Activated naive CD8-positive, alpha-beta T cell treated with anti-CD3 and anti-CD28 coated beads, Interleukin-2, amount 10 ng/mL, durations not matched to agents 7 days and 5 days (primary cell): ENCODE measurements at regions not wholly inside any gene's neighbourhood (a gene's known extent, or its start where the extent isn't known, plus 50 kb on each side); places are given as distances from the start of the nearest gene placed in this dataset.

Source experiments
- ATAC-seq: fragments of 150-1000 bp; cut with Tn5 transposase; one replicate; pipeline ENCODE4 v1.10.0; 2021; ENCODE audit warnings: low read depth, moderate library complexity
- POLR2A ChIA-PET: fragments of 350-600 bp; sonication (Branson Sonifier 250); formaldehyde crosslinking; loops from one replicate; lab custom pipeline; 2021; ENCODE audit warnings: antibody characterized with exemption; lab: Charles Lee
- DNase-seq: peaks from one replicate; pipeline ENCODE4 v3.0.0; 2021
- H3K27ac Mint-ChIP-seq: one replicate; pipeline ENCODE4 v1.8.0; 2022; ENCODE audit warnings: mild to moderate bottlenecking, mixed read lengths
- H3K27me3 Mint-ChIP-seq: one replicate; pipeline ENCODE4 v1.8.0; 2022; ENCODE audit warnings: mild to moderate bottlenecking, moderate library complexity, mixed read lengths
- H3K36me3 Mint-ChIP-seq: one replicate; pipeline ENCODE4 v1.8.0; 2021; ENCODE audit warnings: mild to moderate bottlenecking, mixed read lengths
- H3K4me1 Mint-ChIP-seq: one replicate; pipeline ENCODE4 v1.8.0; 2021; ENCODE audit warnings: mixed read lengths
- H3K4me3 Mint-ChIP-seq: one replicate; pipeline ENCODE4 v1.8.0; 2022; ENCODE audit warnings: mild to moderate bottlenecking, moderate library complexity, mixed read lengths
- H3K9me3 Mint-ChIP-seq: one replicate; pipeline ENCODE4 v1.8.0; 2021; ENCODE audit warnings: mixed read lengths

DNA sequence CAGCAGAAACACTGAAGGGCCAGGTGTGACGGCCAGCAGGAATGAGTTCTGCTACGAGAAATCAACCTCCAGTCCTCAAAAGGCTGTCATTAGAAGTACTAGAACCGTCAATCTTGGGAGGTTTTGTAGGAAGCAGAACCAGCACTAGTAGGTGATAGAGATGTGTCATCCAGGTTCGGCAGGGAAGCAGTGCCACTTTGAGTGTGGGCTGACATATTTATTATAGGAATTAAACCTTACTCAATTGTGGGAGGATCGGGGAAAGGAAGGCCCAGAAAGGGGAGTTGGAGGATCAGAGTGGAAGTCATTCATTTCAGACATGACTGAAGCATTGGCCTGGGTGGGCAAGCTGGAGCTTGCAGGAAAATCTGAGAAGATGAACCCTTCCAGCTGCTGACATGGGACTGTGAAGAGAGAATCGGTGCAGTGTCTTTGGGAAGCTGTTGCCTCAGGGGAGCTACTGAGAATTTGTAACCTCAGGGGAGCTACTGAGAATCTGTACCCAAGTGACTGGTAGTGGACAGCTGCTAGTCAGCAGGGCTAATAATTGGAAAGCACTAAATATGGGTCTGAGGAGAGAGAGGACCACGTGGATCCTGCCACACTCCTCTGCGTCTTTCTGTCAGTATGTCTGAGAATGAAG, 177.4 kb downstream of the SPRY1 start:
- no peak for DNase-seq
- H3K4me1 Mint-ChIP-seq: peaks cover 9% of the 10 kb centered on the region
- no peak for ATAC-seq
- no peaks in the 10 kb centered on the region for H3K27me3 Mint-ChIP-seq
- no peak overlapping the region for H3K27ac Mint-ChIP-seq
- H3K36me3 Mint-ChIP-seq: peaks cover 2% of the 10 kb centered on the region
- no peak overlapping the region for H3K4me3 Mint-ChIP-seq
- peaks cover 6% of the 10 kb centered on the region for H3K9me3 Mint-ChIP-seq
- POLR2A ChIA-PET: no interaction called here

DNA sequence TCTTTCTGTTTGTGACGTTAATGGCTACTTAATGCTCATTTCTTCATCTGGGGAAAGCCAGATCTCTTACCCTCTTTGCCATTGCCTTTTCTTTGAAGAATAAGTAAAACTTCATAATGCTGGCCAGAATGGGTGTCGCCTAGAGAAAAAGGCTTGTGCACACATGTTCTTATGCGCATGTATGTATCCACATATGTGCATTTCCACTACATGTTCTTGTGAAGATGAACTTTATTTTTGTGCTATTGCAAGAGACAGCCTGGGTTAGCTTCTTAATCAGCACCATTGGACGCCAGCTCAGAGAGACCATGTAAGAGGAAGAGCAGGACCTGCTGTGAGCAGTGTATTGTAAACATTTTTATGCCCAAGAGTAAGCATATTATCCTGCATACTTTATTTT, 178.7 kb downstream of the SPRY1 start:
- Mint-ChIP-seq H3K9me3 (peaks cover 11% of the 10 kb centered on the region), H3K27ac (no peak overlapping the region)
- ATAC-seq: no peak

DNA sequence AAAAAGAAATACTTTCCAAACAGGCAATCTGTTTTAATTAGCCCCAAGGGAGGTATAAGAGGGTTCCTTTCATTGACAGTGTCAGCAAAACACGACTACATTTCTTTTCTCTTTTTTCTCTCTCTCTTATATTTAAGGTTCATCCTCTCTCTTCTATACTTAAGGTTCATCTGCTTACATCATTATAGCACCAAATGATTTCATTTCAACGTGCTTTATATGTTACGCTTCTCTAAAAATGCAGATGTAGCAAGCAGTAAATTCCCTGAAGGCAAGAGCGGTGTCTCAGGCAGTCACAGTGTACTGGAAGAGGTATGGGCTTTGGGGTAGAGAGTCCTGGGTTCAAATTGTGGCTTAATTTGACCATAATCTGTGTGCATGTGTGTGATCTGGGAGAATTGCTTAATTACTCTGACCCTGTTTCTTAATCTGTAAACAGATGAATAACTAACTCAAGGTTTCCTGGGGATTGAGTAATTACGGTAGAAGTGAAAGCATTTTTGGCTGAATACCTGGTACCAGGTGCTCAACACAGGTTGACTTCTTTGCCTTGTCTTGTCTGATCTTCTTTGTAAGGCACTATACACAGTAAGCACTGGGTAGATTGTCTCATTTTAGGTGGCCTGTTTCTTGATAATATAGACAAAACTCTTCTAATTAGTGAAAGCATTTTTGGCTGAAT, 180.8 kb downstream of the SPRY1 start:
- H3K27ac Mint-ChIP-seq: no peak overlapping the region
- H3K27me3 Mint-ChIP-seq: no peaks in the 10 kb centered on the region
- H3K4me1 Mint-ChIP-seq: peaks cover 9% of the 10 kb centered on the region
- no peak overlapping the region for H3K4me3 Mint-ChIP-seq
- POLR2A ChIA-PET: no interaction called here
- H3K9me3 Mint-ChIP-seq: peaks cover 21% of the 10 kb centered on the region
- ATAC-seq (no peak), DNase-seq (no peak)
- H3K36me3 Mint-ChIP-seq: peaks cover 15% of the 10 kb centered on the region

More for the DNA sequence above, 178.7 kb downstream of the SPRY1 start:
- H3K36me3 Mint-ChIP-seq: peaks cover 5% of the 10 kb centered on the region
- POLR2A ChIA-PET: no interaction called here
- peaks cover 9% of the 10 kb centered on the region for H3K4me1 Mint-ChIP-seq
- H3K27me3 Mint-ChIP-seq: no peaks in the 10 kb centered on the region
- H3K4me3 Mint-ChIP-seq: no peak overlapping the region
- DNase-seq: no peak

DNA sequence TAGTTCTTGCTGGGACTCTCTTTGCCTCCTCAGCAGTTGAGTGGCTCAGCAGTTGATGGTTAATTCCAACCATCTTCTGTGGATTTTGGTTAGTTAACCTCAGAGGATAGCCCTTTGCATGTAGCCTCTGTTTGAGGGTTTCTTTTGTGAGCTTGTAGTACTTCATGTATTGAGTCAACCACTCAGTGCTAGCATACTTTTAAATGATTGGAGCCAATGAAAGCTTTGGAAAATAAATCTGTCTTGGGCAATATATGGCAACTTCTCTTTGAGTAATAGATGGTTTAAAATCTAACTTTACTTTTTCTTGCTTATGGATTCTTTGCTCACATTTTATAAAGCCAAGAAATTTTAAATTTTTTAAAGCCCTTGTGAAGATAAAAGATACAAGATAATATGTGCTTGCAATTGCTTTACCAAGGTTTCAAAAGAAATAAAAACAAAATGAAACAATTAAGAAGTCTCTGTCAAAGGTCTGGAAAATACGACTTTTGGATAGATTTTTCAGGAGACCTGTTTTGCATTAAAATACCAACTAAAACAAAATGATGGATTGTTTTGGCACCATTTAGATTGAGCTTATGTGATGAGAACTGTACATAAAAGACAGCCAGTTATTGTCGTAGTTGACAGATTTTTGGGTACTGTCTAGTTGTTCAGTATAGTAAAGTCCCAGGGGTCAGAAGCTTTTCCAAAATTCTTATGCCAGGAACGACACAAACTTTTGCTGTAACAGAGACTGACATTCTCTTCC, 181.9 kb downstream of the SPRY1 start:
- Mint-ChIP-seq H3K4me3 (no peak overlapping the region), H3K4me1 (peaks cover 9% of the 10 kb centered on the region), H3K36me3 (peaks cover 15% of the 10 kb centered on the region), H3K9me3 (peaks cover 21% of the 10 kb centered on the region), H3K27ac (no peak overlapping the region), H3K27me3 (no peaks in the 10 kb centered on the region)
- no peak for DNase-seq
- ATAC-seq: no peak
- POLR2A ChIA-PET: interaction anchor here (0.6 kb wide), 1 partner anchor 12 kb away, joined by 3 read pairs; no protein-coding TSS in a partner anchor

DNA sequence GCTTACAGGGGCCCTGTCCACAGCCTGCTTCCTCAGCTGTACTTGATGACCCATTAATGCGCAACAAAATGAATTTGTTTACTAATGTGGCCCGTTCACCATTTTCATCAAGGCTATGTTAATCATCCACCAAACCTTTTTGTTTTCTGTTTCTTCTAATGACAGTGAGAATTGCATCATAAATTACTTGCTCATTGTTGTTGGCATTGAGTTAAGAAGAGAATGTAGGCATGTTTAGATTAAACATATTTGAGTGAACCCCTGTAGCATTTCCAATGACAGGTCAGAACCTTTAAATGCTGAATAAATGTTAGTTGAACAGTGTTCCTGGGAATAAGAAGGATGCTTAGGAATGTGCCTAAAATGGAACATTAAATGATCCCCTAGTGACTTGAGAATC, 183.4 kb downstream of the SPRY1 start:
- peaks cover 21% of the 10 kb centered on the region for H3K9me3 Mint-ChIP-seq
- H3K4me3 Mint-ChIP-seq: no peak overlapping the region
- DNase-seq (no peak), ATAC-seq (no peak)
- H3K27ac Mint-ChIP-seq: no peak overlapping the region
- peaks cover 3% of the 10 kb centered on the region for H3K4me1 Mint-ChIP-seq
- no peaks in the 10 kb centered on the region for H3K27me3 Mint-ChIP-seq
- H3K36me3 Mint-ChIP-seq: peaks cover 16% of the 10 kb centered on the region
- POLR2A ChIA-PET: no interaction called here

DNA sequence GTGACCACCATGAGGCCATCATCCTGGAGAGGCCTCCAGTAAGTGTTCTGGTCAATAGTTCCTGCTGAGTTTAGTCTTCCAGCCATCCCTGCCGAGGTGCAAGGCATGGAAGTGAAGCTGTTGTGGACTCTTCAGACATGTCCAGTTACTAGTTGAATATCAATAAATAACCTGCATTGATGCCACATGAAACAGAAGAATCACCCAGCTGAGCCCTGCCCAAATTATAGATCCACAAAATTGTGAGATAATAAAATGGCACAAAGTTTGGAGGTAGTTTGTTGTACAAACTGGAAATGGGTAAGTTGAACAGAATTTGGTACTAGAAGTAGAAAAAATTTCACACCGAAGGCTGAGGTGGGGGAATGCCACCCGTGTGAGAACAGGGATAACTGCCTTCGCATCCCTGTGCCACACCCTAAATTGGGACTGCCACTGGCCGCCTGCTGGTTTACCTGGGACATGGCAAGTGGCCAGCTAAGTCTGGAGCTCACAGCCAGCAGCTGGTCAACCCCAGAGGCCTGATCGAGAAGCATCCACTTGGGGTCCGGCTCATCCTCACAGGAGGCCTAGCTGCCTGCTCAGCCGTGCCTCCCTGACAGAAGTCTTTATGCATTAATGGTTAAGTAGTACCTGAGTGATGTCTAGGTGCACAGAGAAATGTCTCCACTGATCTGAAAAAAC, 184.5 kb downstream of the SPRY1 start:
- no peak for ATAC-seq
- no peaks in the 10 kb centered on the region for H3K27me3 Mint-ChIP-seq
- H3K4me1 Mint-ChIP-seq: peaks cover 1% of the 10 kb centered on the region
- peaks cover 21% of the 10 kb centered on the region for H3K9me3 Mint-ChIP-seq
- DNase-seq: no peak
- no peak overlapping the region for H3K4me3 Mint-ChIP-seq
- POLR2A ChIA-PET: no interaction called here
- no peak overlapping the region for H3K27ac Mint-ChIP-seq
- peaks cover 18% of the 10 kb centered on the region for H3K36me3 Mint-ChIP-seq

DNA sequence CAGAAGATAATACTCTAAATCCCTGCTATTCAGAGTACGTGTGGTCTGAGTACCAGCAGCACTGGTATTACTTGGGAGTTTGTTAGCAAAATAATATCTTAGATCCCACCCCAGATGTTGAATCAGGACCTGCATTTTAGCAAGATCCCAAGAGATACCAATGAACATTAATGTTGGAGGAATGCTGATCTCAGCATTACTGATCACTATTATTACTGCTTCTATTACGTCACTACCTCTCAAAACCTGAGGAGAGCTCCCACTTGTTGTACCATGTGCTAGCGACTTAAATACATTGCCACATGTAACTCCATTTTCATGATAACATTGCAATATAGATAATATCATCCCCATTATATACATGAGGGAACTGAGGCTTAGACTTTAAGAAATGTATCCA, 185.2 kb downstream of the SPRY1 start:
- DNase-seq (no peak), ATAC-seq (no peak)
- Mint-ChIP-seq H3K4me1 (no peaks in the 10 kb centered on the region), H3K9me3 (peaks cover 20% of the 10 kb centered on the region), H3K4me3 (no peak overlapping the region), H3K27ac (no peak overlapping the region), H3K36me3 (peaks cover 18% of the 10 kb centered on the region), H3K27me3 (no peaks in the 10 kb centered on the region)
- POLR2A ChIA-PET: no interaction called here

DNA sequence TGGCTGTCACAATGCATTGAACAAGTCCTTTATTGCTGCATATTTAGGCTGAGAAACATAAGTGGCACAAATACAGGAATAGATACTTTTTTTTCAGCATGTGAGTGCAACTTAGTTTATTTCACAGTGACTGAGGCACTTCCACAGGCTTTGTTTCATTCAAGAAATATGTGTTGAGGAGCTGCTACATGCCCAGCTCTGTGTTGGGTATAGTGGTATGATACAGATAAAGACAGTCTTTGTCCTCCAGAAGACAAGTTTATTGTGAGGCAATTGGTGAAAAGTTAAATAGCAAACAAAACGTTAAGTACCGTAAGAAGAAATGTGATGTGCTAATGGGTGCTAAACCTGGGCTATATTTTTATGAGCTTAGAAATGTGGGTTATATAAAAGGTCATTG, 186.4 kb downstream of the SPRY1 start:
- no peak overlapping the region for H3K4me3 Mint-ChIP-seq
- DNase-seq (no peak), ATAC-seq (no peak)
- POLR2A ChIA-PET: no interaction called here
- H3K27me3 Mint-ChIP-seq: no peaks in the 10 kb centered on the region
- H3K36me3 Mint-ChIP-seq: peaks cover 18% of the 10 kb centered on the region
- H3K9me3 Mint-ChIP-seq: peaks cover 20% of the 10 kb centered on the region
- peaks cover under 1% of the 10 kb centered on the region for H3K4me1 Mint-ChIP-seq
- H3K27ac Mint-ChIP-seq: no peak overlapping the region

DNA sequence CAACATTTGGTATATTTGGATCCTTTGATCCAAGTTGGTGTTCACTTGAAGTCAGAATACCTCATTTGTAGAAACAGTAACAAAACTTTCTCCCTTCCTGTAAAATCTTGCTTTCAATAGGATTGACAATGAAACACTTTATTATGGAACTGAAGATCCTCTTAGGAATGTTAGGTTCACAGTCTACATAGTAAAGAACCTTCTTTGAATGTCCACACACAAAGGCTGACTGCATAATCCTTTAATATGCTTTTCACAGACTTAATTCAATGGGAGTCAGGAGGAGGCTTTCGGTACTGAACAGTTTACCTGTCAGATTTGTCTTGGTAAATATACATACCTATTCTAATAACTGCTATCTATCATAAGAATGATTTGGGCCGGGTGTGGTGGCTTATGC, 188.5 kb downstream of the SPRY1 start:
- H3K27ac Mint-ChIP-seq: no peak overlapping the region
- no peaks in the 10 kb centered on the region for H3K27me3 Mint-ChIP-seq
- H3K9me3 Mint-ChIP-seq: peaks cover 15% of the 10 kb centered on the region
- no peak overlapping the region for H3K4me3 Mint-ChIP-seq
- peaks cover 14% of the 10 kb centered on the region for H3K4me1 Mint-ChIP-seq
- POLR2A ChIA-PET: no interaction called here
- DNase-seq: no peak
- ATAC-seq: no peak
- H3K36me3 Mint-ChIP-seq: peaks cover 17% of the 10 kb centered on the region

DNA sequence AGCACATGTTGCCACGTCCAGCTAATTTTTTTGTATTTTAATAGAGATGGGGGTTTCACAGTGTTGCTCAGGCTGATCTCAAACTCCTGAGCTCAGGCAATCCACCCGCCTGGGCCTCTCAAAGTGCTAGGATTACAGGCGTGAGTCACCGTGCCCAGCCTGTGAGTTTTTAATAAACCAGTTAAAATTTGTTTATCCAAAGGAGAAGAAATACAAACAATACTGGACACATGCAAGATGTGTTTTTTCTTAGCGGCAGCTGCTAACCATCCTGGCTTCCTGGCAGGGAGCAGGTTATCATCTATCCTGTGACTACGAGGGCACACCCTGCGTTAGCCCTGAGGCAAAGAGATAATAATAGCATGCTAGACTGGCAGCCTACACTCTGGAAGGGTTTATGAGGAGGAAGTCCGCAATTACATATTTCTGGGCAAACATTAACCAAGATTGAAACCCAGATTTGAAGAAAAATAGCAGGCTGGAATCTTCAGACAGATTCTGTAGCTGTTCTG, 191.4 kb downstream of the SPRY1 start:
- DNase-seq: no peak
- H3K27me3 Mint-ChIP-seq: no peaks in the 10 kb centered on the region
- POLR2A ChIA-PET: no interaction called here
- peaks cover 15% of the 10 kb centered on the region for H3K4me1 Mint-ChIP-seq
- H3K9me3 Mint-ChIP-seq: peaks cover 3% of the 10 kb centered on the region
- H3K27ac Mint-ChIP-seq: no peak overlapping the region
- ATAC-seq: no peak
- peaks cover 8% of the 10 kb centered on the region for H3K36me3 Mint-ChIP-seq
- H3K4me3 Mint-ChIP-seq: no peak overlapping the region

DNA sequence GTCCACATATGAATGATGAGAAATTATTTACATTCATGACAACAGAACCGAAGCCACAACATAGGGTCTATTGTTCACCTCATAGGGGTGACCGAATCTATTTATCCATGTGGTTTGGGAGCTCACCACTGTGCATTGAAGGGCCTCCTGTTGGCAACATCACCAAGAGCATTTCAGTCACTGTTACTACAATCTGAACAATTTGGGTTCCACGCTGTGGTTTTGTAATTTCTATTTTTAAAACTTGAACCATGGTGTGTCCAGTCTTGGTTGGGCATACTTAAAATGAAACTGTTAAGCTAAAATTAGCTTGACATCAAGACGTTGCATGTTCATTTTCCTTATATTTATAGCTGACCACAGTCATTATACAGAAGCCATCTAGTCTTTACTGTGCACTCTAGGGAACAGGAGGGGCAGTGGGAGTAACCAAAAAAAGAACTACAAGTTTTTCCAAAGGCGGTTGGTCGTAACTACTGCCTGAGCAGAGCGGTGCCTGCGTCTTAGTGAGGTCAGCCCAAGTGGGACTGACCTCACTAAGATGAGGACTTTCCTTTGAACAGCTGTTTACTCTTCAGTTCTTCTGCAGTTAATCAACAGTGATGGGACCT, 192.1 kb downstream of the SPRY1 start:
- DNase-seq (no peak), ATAC-seq (no peak)
- POLR2A ChIA-PET: no interaction called here
- H3K4me1 Mint-ChIP-seq: peaks cover 22% of the 10 kb centered on the region
- H3K36me3 Mint-ChIP-seq: peaks cover 15% of the 10 kb centered on the region
- no peak overlapping the region for H3K27ac Mint-ChIP-seq
- peaks cover 5% of the 10 kb centered on the region for H3K9me3 Mint-ChIP-seq
- no peaks in the 10 kb centered on the region for H3K27me3 Mint-ChIP-seq
- no peak overlapping the region for H3K4me3 Mint-ChIP-seq

DNA sequence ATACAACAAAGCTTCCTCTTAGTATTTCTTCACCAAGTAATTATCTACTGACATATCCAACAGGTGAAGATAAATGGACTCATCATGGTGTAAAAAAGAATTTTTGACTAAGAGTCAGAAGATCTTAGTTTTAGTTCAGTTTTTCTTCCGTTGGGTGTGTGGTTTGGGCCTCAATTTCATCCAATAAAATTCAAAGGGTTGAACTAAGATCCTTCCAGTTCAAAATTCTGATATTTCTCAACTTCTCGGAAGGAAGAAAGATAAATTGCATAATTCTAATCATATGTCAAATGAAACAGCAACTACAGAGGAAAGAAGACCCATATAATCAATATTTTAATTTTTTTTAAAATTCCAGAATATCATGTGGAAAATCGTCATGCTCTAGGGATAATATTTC, 192.7 kb downstream of the SPRY1 start:
- Mint-ChIP-seq H3K4me1 (peaks cover 25% of the 10 kb centered on the region), H3K9me3 (peaks cover 5% of the 10 kb centered on the region), H3K36me3 (peaks cover 15% of the 10 kb centered on the region), H3K27me3 (no peaks in the 10 kb centered on the region), H3K4me3 (no peak overlapping the region), H3K27ac (no peak overlapping the region)
- DNase-seq (no peak), ATAC-seq (no peak)
- POLR2A ChIA-PET: no interaction called here

DNA sequence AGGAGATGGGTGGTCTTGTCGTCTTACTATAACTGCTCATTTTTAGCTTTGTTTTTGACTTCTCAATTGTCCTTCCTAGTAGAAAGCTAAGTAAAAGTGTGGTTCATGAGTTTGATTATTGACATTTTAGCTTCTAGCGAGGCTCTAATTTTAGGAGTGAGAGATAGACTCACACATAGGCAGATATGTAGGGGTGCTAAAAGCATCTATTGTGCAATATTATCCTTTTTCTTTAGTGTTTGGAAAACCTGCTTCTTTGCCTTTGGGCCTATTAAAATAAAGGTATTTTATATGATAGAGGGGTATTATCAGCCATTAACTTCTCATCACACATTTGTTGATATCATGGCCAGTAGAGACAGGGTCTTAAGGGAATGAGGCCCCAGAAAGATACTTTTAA, 195.3 kb downstream of the SPRY1 start:
- Mint-ChIP-seq H3K4me3 (no peak overlapping the region), H3K27me3 (no peaks in the 10 kb centered on the region), H3K4me1 (peaks cover 25% of the 10 kb centered on the region), H3K9me3 (peaks cover 5% of the 10 kb centered on the region), H3K27ac (no peak overlapping the region), H3K36me3 (peaks cover 17% of the 10 kb centered on the region)
- ATAC-seq (no peak), DNase-seq (no peak)
- POLR2A ChIA-PET: no interaction called here
